ENCODE measurements at regions not wholly inside any gene's neighbourhood (a gene's known extent, or its start where the extent isn't known, plus 50 kb on each side); places are given as distances from the start of the nearest gene placed in this dataset.
"Not testable (repeated sequence)": the region's sequence is repeated elsewhere in the genome, so short reads cannot be mapped to it uniquely, and the experiment has no call there.

GRCh38 chr2:145931781-145932395 is 1412.0 kb upstream of the ZEB2 start:
- DNase-seq (ENCODE audit: extremely low read depth, low read depth), result no peak

- DNase-seq (ENCODE audit: extremely low read depth, low read depth), result no peak
Measured at GRCh38 chr2:145930318-145930717, 1410.4 kb upstream of the ZEB2 start.

- DNase-seq (ENCODE audit: extremely low read depth, low read depth), result no peak
Measured at GRCh38 chr2:145927131-145927950, 1407.4 kb upstream of the ZEB2 start.

- DNase-seq (ENCODE audit: extremely low read depth, low read depth), result no peak
Measured at GRCh38 chr2:145925591-145925990, 1405.7 kb upstream of the ZEB2 start.

GRCh38 chr2:145919477-145919876 is 1399.6 kb upstream of the ZEB2 start:
- DNase-seq (ENCODE audit: extremely low read depth, low read depth), result no peak

GRCh38 chr2:145918951-145919350 is 1399.0 kb upstream of the ZEB2 start:
- DNase-seq (ENCODE audit: extremely low read depth, low read depth), result no peak

- DNase-seq (ENCODE audit: extremely low read depth, low read depth), result no peak
Measured at GRCh38 chr2:145916799-145917198, 1396.9 kb upstream of the ZEB2 start.

GRCh38 chr2:145914716-145915115 is 1394.8 kb upstream of the ZEB2 start:
- no peak for DNase-seq (ENCODE audit: extremely low read depth, low read depth)

GRCh38 chr2:145910416-145910815 is 1390.5 kb upstream of the ZEB2 start:
- no peak for DNase-seq (ENCODE audit: extremely low read depth, low read depth)

- peak; percentile 31 for DNase-seq (ENCODE audit: extremely low read depth, low read depth)
Measured at GRCh38 chr2:145909766-145910165, 1389.8 kb upstream of the ZEB2 start.

GRCh38 chr2:145909175-145909755 is 1389.3 kb upstream of the ZEB2 start:
- DNase-seq (ENCODE audit: extremely low read depth, low read depth), result peak; percentile 75

- no peak for DNase-seq (ENCODE audit: extremely low read depth, low read depth)
Measured at GRCh38 chr2:145906354-145906753, 1386.4 kb upstream of the ZEB2 start.

- DNase-seq (ENCODE audit: extremely low read depth, low read depth), result no peak
Measured at GRCh38 chr2:145905371-145905770, 1385.5 kb upstream of the ZEB2 start.

- no peak for DNase-seq (ENCODE audit: extremely low read depth, low read depth)
Measured at GRCh38 chr2:145897151-145897550, 1377.2 kb upstream of the ZEB2 start.

- no peak for DNase-seq (ENCODE audit: extremely low read depth, low read depth)
Measured at GRCh38 chr2:145887915-145888314, 1368.0 kb upstream of the ZEB2 start.

GRCh38 chr2:145880997-145881396 is 1361.1 kb upstream of the ZEB2 start:
- DNase-seq (ENCODE audit: extremely low read depth, low read depth), result not testable (repeated sequence)

- no peak for DNase-seq (ENCODE audit: extremely low read depth, low read depth)
Measured at GRCh38 chr2:145875016-145875415, 1355.1 kb upstream of the ZEB2 start.

- DNase-seq (ENCODE audit: extremely low read depth, low read depth), result peak; percentile 9
Measured at GRCh38 chr2:145874466-145874865, 1354.5 kb upstream of the ZEB2 start.

GRCh38 chr2:145864501-145864900 is 1344.6 kb upstream of the ZEB2 start:
- DNase-seq (ENCODE audit: extremely low read depth, low read depth), result no peak

GRCh38 chr2:145861940-145862339 is 1342.0 kb upstream of the ZEB2 start:
- no peak for DNase-seq (ENCODE audit: extremely low read depth, low read depth)

GRCh38 chr2:145860083-145860482 is 1340.2 kb upstream of the ZEB2 start:
- DNase-seq (ENCODE audit: extremely low read depth, low read depth), result no peak

GRCh38 chr2:145855142-145855541 is 1335.2 kb upstream of the ZEB2 start:
- no peak for DNase-seq (ENCODE audit: extremely low read depth, low read depth)

All from NCI-H460 (cell line).